Astrocyte of the spinal cord (primary cell): ENCODE measurements at regions not wholly inside any gene's neighbourhood (a gene's known extent, or its start where the extent isn't known, plus 50 kb on each side); places are given as distances from the start of the nearest gene placed in this dataset.

Source experiments
- DNase-seq: peaks from one replicate; pipeline ENCODE4 v3.0.0; 2011; ENCODE audit warnings: low read depth, low spot score
- H3K4me3 ChIP-seq: 2 replicates; pipeline ENCODE4 v1.5.1; 2011; ENCODE audit warnings: low read depth, mild to moderate bottlenecking, low read length, moderate library complexity
- CTCF ChIP-seq: IDR thresholded peaks from 2 replicates; pipeline ENCODE4 v1.5.1; 2012; ENCODE audit warnings: low read depth, mild to moderate bottlenecking, low read length, inconsistent platforms
- in situ Hi-C: cut with HindIII; loops from 2 replicates; pipeline ENCODE4 v1.10.0; 2017; ENCODE audit warnings: low sequenced_read_pairs

- in situ Hi-C loops = no loop called here
- DNase-seq = no peak
- no peak overlapping the region for H3K4me3 ChIP-seq
- no peak for TF ChIP-seq CTCF
Measured at GRCh38 chr13:55410398-55411330, 1730.1 kb upstream of the PRR20A start.

GRCh38 chr13:55418095-55418494 is 1722.6 kb upstream of the PRR20A start:
- H3K4me3 ChIP-seq = no peak overlapping the region
- in situ Hi-C loops = no loop called here
- no peak for TF ChIP-seq CTCF
- no peak for DNase-seq

GRCh38 chr13:55432814-55433213 is 1707.9 kb upstream of the PRR20A start:
- TF ChIP-seq CTCF = no peak
- in situ Hi-C loops = no loop called here
- DNase-seq = no peak
- no peak overlapping the region for H3K4me3 ChIP-seq

- TF ChIP-seq CTCF = no peak
- in situ Hi-C loops = no loop called here
- DNase-seq = no peak
- no peak overlapping the region for H3K4me3 ChIP-seq
Measured at GRCh38 chr13:55437162-55437561, 1703.6 kb upstream of the PRR20A start.

- TF ChIP-seq CTCF = no peak
- no peak for DNase-seq
- H3K4me3 ChIP-seq = no peak overlapping the region
- in situ Hi-C loops = no loop called here
Measured at GRCh38 chr13:55439450-55439849, 1701.3 kb upstream of the PRR20A start.

GRCh38 chr13:55440465-55441085 is 1700.1 kb upstream of the PRR20A start:
- DNase-seq = no peak
- no peak overlapping the region for H3K4me3 ChIP-seq
- in situ Hi-C loops = no loop called here
- TF ChIP-seq CTCF = no peak
